ENCODE measurements at regions not wholly inside any gene's neighbourhood (a gene's known extent, or its start where the extent isn't known, plus 50 kb on each side); places are given as distances from the start of the nearest gene placed in this dataset.

DNA sequence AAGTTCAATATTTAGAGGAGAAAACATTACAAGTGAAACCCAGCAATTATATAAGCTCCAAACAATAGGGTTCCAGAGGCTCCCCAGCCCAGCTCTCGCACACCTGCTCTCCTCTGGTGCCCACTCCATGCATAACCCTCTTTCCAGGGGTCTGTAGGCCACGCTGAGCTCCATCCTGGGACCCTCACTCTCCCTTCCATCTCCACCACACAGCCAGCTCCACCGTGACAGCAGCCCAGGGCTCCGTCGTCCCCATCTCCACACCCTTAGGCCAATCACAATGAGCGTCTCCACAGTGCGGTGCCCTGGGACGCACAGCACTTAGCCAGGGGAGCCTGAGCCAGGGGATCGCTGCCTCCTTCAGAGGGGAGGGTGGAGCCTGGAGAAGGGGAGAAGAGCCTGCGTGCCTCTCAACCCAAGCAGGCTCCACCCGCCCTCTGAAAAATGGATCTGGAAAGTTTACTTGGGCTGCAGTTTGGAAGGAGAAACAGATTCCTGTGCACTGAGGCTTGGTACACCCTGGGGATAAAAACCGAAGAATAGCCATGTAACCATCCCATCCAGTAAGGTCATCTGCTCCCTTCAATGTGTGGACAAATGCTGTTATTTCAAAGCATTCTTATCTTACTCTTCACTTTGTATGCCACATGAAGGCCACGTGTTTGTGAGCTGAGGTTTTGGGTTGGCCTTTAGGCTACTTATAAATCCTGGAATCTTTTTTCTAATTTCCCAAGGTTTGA lies 72.4 kb upstream of the GGTLC1 start:
- no peak overlapping the region for H3K4me3 Mint-ChIP-seq
- no peak overlapping the region for H3K27ac Mint-ChIP-seq
- H3K27me3 Mint-ChIP-seq = no peaks in the 10 kb centered on the region
- peaks cover 6% of the 10 kb centered on the region for H3K4me1 Mint-ChIP-seq
- H3K9me3 Mint-ChIP-seq = no peaks in the 10 kb centered on the region
- no peaks in the 10 kb centered on the region for H3K36me3 Mint-ChIP-seq
- no peak for DNase-seq

DNA sequence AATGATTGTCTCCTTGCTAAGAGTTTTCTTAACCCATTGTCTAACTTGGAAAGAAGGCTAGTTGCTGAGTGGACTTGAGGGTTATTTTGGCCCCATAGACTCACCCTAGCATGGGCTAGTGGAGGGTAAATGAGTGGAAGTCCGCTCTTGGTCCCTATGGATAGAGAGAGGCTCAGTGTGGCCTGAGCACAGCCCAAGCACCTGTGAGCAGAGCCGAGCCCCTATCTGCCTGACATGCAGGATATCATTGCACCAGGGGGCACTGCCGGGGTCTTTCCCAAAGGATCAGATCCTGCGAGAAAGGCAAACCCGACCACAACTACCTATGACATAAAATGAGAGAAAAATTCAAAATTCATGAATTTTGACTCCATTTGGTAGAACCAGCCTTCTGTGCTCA lies 70.6 kb upstream of the GGTLC1 start:
- DNase-seq = no peak
- Mint-ChIP-seq H3K9me3 (no peaks in the 10 kb centered on the region), H3K36me3 (no peaks in the 10 kb centered on the region), H3K27me3 (no peaks in the 10 kb centered on the region), H3K27ac (no peak overlapping the region), H3K4me1 (no peaks in the 10 kb centered on the region), H3K4me3 (no peak overlapping the region)

DNA sequence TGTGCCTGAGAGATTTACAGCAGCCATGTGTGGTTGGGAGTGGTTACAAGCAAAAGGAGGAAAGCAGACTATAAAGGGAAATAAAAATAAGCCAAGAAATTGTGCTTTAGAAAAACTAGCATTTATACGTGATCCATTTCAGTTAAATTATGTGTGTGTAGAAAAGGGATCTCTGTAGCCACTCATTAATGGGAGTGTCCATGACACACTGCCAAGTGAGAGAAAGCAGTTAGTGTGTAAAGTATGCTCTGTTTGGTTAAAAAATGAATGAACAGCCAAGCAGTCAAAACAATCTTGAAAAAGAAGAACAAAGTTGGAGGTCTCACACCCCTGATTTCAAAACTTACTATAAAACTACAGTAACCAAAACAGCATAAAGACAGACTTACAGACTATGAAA lies 67.9 kb upstream of the GGTLC1 start:
- Mint-ChIP-seq H3K27me3 (no peaks in the 10 kb centered on the region), H3K27ac (no peak overlapping the region)

DNA sequence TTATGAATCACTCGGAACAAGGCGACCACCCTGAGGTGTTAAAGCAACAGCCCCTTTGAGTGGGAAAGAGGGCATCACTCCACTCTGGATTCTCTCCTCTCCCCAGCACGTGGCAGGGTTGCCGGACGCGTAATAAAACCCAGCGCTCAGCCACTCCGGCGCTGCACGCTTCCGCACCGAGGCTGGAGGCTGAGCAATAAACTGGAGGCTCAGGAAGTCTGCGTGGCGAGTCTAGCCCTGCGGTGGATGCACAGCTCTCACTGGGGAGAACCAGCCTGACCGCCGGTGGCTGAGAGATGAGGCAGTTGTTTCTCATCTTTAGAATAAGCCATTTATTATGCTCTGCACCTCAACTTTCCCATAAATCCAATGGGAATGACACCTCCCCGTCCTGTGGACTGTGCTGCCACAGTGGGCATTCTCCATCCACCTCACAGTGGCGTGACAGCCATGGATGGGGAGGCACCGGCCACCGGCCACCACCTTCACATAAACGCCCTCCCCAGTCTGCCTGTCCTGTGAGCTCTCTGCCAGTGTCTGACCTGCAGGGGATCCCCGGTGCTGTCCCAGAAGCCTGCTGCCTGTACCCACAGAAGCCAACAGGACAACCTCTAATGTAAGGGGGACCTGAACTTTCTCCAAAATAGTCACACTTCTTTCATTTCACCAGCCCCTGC lies 64.2 kb upstream of the GGTLC1 start:
- H3K4me1 Mint-ChIP-seq = peaks cover 15% of the 10 kb centered on the region
- H3K36me3 Mint-ChIP-seq = no peaks in the 10 kb centered on the region
- no peaks in the 10 kb centered on the region for H3K9me3 Mint-ChIP-seq
- DNase-seq = no peak
- H3K27me3 Mint-ChIP-seq = no peaks in the 10 kb centered on the region
- H3K4me3 Mint-ChIP-seq = no peak overlapping the region
- no peak overlapping the region for H3K27ac Mint-ChIP-seq

More for the DNA sequence above, 67.9 kb upstream of the GGTLC1 start:
- Mint-ChIP-seq H3K9me3 (no peaks in the 10 kb centered on the region), H3K4me3 (no peak overlapping the region), H3K36me3 (no peaks in the 10 kb centered on the region), H3K4me1 (peaks cover under 1% of the 10 kb centered on the region)
- DNase-seq = no peak

DNA sequence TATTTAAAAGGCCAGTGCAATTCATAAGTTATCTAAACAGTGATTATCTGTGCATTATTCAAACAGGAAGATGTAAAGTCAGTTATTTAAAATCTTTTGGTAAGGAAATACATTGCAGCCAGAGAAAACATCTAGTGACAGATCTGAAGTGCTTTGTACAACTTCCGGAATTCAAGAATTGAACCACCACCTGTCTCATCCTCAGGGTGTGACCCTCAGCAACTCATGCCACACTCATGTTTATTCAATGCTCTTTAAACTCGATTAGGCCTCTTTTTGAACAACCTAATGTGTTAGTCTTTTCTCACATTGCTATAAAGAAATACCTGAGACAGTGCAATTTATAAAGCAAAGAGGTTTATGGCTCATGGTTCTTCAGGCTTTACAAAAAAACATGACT lies 62.6 kb upstream of the GGTLC1 start:
- DNase-seq = no peak
- Mint-ChIP-seq H3K9me3 (no peaks in the 10 kb centered on the region), H3K4me3 (no peak overlapping the region), H3K4me1 (peaks cover 20% of the 10 kb centered on the region), H3K27ac (no peak overlapping the region), H3K36me3 (no peaks in the 10 kb centered on the region), H3K27me3 (no peaks in the 10 kb centered on the region)

DNA sequence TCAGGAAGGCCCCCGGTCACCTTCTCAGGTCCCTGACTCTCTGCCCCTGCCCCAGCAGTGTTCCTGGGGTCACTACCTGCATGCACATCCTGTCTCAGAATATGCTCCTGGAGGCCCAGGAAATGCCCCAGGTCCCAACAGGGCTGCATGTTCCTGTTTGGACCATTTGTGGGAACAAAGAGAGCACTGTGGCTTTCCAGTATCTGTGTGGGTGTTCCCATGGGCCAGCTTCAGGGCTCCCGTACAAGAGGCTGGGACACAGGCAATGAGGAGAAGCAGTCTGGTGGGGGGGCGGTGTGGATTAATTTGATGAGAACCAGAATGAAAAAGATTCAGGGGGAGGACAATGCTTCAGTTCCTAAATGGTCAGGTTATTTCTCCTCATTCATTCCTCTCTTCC lies 61.5 kb upstream of the GGTLC1 start:
- H3K27me3 Mint-ChIP-seq = no peaks in the 10 kb centered on the region

DNA sequence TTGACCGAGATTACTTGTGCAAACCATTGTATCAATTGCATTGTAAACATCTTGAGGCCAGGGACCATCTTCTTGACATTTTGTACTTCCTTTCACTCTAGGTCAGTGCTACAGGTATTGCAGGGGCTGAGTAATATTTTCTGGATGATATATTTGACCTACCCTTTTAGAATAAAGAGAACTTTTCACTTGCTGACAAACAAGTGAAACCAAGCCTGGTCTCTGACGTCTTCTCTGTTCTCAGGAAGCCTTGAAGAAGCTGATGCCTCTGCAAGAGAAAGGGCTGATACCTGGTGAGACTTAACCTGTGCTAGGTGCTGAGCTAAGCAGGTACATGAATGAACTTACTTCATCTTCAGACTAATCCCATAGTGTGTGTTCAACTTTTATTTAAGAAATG lies 60.5 kb upstream of the GGTLC1 start:
- no peak for DNase-seq
- Mint-ChIP-seq H3K9me3 (no peaks in the 10 kb centered on the region), H3K4me3 (no peak overlapping the region), H3K27ac (no peak overlapping the region), H3K36me3 (no peaks in the 10 kb centered on the region), H3K4me1 (peaks cover 34% of the 10 kb centered on the region), H3K27me3 (no peaks in the 10 kb centered on the region)

More for the DNA sequence above, 61.5 kb upstream of the GGTLC1 start:
- no peak overlapping the region for H3K4me3 Mint-ChIP-seq
- no peaks in the 10 kb centered on the region for H3K36me3 Mint-ChIP-seq
- DNase-seq = no peak
- H3K9me3 Mint-ChIP-seq = no peaks in the 10 kb centered on the region
- peaks cover 30% of the 10 kb centered on the region for H3K4me1 Mint-ChIP-seq
- H3K27ac Mint-ChIP-seq = no peak overlapping the region

DNA sequence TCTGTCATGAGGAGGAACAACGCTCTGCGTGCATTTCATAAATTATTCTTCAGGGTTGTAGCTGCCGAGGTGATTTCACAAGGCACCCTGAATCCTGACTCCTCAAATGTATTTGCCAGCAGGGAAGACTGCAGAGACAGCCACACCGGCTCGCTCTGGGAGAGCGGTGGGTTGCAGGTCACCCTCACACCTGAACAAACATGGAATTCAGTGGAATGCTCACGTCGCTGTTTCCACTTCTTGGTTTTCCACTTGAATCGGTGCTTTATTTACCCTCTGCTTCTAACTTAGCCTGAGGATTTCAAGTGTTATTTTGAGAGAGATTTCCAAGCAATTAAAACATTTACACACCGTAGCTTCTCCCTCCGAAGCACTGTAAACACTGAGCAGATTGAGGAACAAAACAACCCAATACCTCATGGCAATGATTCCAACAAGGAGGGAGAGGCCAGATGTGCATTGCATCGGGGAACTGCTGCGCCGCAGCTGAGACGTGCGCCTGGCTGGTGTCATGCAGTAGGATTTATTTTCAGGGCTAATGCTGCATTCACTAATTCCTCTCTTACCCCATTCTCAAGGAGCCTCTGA lies 59.5 kb upstream of the GGTLC1 start:
- Mint-ChIP-seq H3K9me3 (no peaks in the 10 kb centered on the region), H3K4me3 (no peak overlapping the region), H3K36me3 (no peaks in the 10 kb centered on the region), H3K27me3 (no peaks in the 10 kb centered on the region), H3K4me1 (peaks cover 34% of the 10 kb centered on the region), H3K27ac (no peak overlapping the region)
- no peak for DNase-seq

DNA sequence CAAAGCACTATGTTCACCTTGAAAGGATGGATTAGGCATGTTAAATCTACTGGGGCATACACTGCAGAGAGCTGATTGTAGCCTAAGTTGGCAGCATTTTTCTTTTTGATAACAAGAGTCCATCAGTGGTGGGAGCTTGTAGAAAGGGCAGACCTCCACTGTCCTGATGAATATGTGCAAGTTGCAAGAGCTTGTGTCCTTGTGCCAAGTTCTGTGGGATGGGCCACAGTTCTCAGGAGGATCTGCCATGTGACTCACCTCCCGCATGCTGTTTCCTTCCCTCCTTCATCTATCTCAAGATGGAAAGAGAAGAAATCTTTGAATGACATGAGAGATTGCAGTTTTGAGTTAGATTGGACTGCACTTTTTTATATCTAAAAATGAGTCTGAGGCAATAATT lies 58.3 kb upstream of the GGTLC1 start:
- Mint-ChIP-seq H3K27ac (no peak overlapping the region), H3K4me1 (peaks cover 34% of the 10 kb centered on the region), H3K36me3 (no peaks in the 10 kb centered on the region), H3K4me3 (no peak overlapping the region), H3K9me3 (no peaks in the 10 kb centered on the region), H3K27me3 (no peaks in the 10 kb centered on the region)
- DNase-seq = no peak

DNA sequence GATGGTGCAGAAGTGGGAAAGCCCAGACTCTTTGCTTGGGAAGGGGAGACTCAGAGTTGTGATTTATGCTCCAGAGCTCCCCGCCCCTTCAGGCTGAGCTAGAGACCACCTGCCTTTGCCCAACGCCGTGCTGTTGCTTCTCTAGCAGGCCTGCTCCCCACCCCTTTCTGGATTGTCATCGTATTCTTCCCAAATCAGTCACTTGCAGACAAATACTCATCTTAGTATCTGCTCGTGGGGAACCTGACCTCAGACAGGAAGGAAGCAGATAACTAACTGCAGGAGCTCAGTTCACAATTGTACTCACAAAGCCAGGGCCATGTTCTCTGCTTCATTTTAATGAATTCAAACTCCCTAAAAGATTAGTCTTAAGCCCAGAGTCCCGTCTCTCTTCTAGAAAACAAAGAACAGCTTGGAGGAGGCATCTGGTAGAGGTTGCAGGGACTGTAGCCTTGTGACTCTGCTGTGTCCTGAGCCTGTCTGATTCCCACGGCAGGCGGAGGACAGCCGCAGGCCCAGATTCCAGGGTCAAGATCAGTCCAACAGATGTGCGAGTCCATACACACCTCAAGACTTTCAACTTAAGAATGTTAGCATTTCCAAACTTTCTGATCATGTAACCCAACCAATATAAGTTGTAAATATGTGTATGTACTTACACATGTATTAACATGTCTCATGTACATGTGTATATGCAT lies 57.2 kb upstream of the GGTLC1 start:
- no peak for DNase-seq

DNA sequence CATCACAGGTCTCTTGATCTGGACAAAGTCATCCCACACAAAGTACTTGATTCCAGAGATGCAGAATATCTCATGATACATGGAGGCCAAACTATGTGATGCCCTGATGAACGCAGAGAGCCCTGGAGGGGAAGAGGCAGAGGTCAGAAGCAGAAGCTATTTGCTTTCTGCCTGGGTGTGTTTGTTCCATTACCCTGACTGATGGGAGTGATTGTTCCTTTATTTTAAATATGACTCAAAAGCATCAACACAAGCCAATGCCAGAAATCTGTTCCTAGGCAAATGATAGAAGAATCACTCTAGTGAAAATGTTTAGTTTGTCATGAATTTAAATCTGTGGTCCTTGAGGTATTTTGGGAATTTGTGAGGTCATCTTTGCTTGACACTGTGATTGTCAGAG lies 54.7 kb upstream of the GGTLC1 start:
- Mint-ChIP-seq H3K27ac (no peak overlapping the region), H3K9me3 (no peaks in the 10 kb centered on the region)

More for the DNA sequence above, 57.2 kb upstream of the GGTLC1 start:
- H3K9me3 Mint-ChIP-seq = no peaks in the 10 kb centered on the region
- H3K27ac Mint-ChIP-seq = peak overlapping the region; percentile 55
- H3K27me3 Mint-ChIP-seq = no peaks in the 10 kb centered on the region
- no peak overlapping the region for H3K4me3 Mint-ChIP-seq
- H3K36me3 Mint-ChIP-seq = no peaks in the 10 kb centered on the region
- H3K4me1 Mint-ChIP-seq = peaks cover 31% of the 10 kb centered on the region

DNA sequence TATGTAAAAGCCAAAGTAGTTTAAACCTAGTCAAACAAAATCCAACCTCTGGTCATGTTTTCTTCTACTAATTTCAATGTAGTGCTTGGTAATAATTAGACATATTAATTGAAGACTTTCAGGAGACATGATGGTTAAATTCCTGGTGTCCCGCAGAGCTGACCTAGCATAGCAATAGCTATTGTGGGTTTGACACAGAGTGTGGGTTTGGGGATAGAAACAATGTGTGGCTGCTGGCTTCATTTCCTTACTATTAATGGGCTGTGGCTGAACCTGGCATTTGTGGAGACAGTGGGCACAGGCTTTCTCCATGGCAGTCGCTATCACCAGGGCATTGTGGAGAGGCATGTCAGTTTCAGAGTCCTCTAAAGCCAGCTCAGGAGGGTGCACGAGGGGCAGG lies 54.1 kb upstream of the GGTLC1 start:
- Mint-ChIP-seq H3K4me1 (peaks cover 19% of the 10 kb centered on the region), H3K9me3 (no peaks in the 10 kb centered on the region), H3K27me3 (no peaks in the 10 kb centered on the region), H3K4me3 (no peak overlapping the region), H3K27ac (no peak overlapping the region), H3K36me3 (no peaks in the 10 kb centered on the region)
- no peak for DNase-seq

More for the DNA sequence above, 54.7 kb upstream of the GGTLC1 start:
- peaks cover 19% of the 10 kb centered on the region for H3K4me1 Mint-ChIP-seq
- no peaks in the 10 kb centered on the region for H3K36me3 Mint-ChIP-seq
- H3K27me3 Mint-ChIP-seq = no peaks in the 10 kb centered on the region
- DNase-seq = no peak
- no peak overlapping the region for H3K4me3 Mint-ChIP-seq

DNA sequence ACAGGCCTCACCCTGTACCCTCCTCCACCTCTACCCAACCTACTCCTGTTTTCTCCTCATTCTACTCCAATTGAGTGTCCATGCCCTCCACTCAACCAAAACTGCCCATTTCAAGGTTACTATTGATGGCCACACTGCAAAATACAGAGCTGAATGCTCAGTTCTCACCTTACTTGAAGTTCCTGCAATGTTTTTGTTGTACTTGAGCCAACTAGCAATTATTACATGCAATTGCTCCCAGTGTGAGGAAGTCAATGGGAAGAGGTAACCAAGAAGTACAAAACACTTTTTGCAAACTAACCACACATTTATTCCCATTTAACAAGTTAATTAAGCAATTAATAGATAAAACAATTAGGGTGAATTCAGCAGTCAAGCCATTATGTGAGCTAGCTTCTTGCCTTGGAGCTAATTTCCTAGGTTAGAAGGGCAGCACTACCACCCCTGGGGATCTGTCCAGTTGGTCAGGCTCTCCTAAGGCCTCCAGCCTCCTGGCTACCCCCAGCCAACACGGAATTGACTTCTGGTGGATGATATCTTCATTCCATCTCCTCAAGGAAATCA lies 52.4 kb upstream of the GGTLC1 start:
- Mint-ChIP-seq H3K4me1 (peaks cover 12% of the 10 kb centered on the region), H3K27ac (no peak overlapping the region), H3K4me3 (no peak overlapping the region), H3K27me3 (no peaks in the 10 kb centered on the region), H3K36me3 (no peaks in the 10 kb centered on the region), H3K9me3 (no peaks in the 10 kb centered on the region)
- DNase-seq = no peak

DNA sequence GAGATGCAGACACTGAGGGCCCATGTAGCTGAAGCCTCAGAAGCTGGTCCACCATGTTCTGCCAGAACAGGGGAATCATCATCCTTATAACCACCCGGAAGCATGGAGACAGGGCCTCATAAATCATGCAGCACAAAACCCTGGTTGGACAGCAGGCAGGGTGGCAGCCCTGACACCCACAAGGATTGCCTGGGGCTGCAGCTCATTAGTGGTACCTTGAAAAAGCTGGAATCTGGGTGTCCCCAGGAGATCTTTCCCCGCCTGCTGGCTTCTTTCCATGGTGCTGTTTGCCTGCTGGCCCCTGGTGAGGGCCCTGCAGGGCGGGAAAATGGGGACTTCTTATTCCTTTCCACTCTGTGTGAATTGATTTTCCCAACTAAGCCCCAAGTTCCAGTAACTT lies 50.6 kb upstream of the GGTLC1 start:
- Mint-ChIP-seq H3K4me1 (no peaks in the 10 kb centered on the region), H3K27me3 (no peaks in the 10 kb centered on the region), H3K9me3 (no peaks in the 10 kb centered on the region), H3K4me3 (no peak overlapping the region), H3K36me3 (no peaks in the 10 kb centered on the region), H3K27ac (no peak overlapping the region)
- DNase-seq = no peak
